ENCODE measurements at regions not wholly inside any gene's neighbourhood (a gene's known extent, or its start where the extent isn't known, plus 50 kb on each side); places are given as distances from the start of the nearest gene placed in this dataset.

DNA sequence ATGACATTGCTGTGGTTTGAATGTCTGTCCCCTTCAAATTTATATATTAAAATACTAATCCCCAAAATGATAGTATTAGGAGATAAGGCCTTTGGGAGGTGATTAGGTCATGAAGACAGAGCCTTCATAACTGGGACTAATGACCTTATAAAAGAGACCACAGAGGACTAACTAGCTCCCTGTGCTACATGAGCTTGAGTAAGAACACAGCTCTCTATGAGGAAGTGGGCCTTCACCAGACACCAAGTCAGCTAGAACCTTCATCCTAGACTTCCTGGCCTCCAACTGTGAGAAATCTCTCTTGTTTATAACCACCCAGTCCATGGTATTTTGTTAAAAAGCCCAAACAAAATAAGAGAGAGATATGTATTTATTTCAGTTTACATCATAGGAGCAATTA lies 242.2 kb upstream of the CTSO start:
- no peak for TF ChIP-seq POLR2AphosphoS5 (IDR thresholded peaks at IDR 0.05)
- TF ChIP-seq, protein P1, sequence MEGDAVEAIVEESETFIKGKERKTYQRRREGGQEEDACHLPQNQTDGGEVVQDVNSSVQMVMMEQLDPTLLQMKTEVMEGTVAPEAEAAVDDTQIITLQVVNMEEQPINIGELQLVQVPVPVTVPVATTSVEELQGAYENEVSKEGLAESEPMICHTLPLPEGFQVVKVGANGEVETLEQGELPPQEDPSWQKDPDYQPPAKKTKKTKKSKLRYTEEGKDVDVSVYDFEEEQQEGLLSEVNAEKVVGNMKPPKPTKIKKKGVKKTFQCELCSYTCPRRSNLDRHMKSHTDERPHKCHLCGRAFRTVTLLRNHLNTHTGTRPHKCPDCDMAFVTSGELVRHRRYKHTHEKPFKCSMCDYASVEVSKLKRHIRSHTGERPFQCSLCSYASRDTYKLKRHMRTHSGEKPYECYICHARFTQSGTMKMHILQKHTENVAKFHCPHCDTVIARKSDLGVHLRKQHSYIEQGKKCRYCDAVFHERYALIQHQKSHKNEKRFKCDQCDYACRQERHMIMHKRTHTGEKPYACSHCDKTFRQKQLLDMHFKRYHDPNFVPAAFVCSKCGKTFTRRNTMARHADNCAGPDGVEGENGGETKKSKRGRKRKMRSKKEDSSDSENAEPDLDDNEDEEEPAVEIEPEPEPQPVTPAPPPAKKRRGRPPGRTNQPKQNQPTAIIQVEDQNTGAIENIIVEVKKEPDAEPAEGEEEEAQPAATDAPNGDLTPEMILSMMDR (IDR thresholded peaks at IDR 0.05): no peak
- TF ChIP-seq POLR2A (IDR thresholded peaks at IDR 0.05): no peak

Data from suprapubic skin (tissue), 4 donors.